ENCODE measurements at regions not wholly inside any gene's neighbourhood (a gene's known extent, or its start where the extent isn't known, plus 50 kb on each side); places are given as distances from the start of the nearest gene placed in this dataset.

GRCh38 chr5:34563931-34564709, 92.0 kb upstream of the RAI14 start:
- Mint-ChIP-seq H3K27ac (no peak overlapping the region), H3K27me3 (no peaks in the 10 kb centered on the region), H3K36me3 (no peaks in the 10 kb centered on the region), H3K9me3 (no peaks in the 10 kb centered on the region), H3K4me3 (no peak overlapping the region), H3K4me1 (no peaks in the 10 kb centered on the region)
- peak; percentile 29 for ATAC-seq

GRCh38 chr5:34564710-34565235, 91.4 kb upstream of the RAI14 start:
- Mint-ChIP-seq H3K9me3 (no peaks in the 10 kb centered on the region), H3K36me3 (no peaks in the 10 kb centered on the region), H3K4me3 (no peak overlapping the region), H3K4me1 (no peaks in the 10 kb centered on the region), H3K27ac (no peak overlapping the region), H3K27me3 (no peaks in the 10 kb centered on the region)
- no peak for ATAC-seq

GRCh38 chr5:34570143-34570542, 86.0 kb upstream of the RAI14 start:
- Mint-ChIP-seq H3K27me3 (no peaks in the 10 kb centered on the region), H3K4me3 (no peak overlapping the region), H3K4me1 (no peaks in the 10 kb centered on the region), H3K36me3 (no peaks in the 10 kb centered on the region), H3K9me3 (no peaks in the 10 kb centered on the region), H3K27ac (no peak overlapping the region)
- ATAC-seq: no peak

GRCh38 chr5:34570721-34571676, 85.1 kb upstream of the RAI14 start:
- no peak overlapping the region for H3K27ac Mint-ChIP-seq
- no peaks in the 10 kb centered on the region for H3K9me3 Mint-ChIP-seq
- ATAC-seq: no peak
- H3K27me3 Mint-ChIP-seq: no peaks in the 10 kb centered on the region
- no peaks in the 10 kb centered on the region for H3K4me1 Mint-ChIP-seq
- no peaks in the 10 kb centered on the region for H3K36me3 Mint-ChIP-seq
- H3K4me3 Mint-ChIP-seq: no peak overlapping the region

GRCh38 chr5:34571677-34572041, 84.5 kb upstream of the RAI14 start:
- Mint-ChIP-seq H3K27ac (no peak overlapping the region), H3K4me1 (no peaks in the 10 kb centered on the region), H3K36me3 (no peaks in the 10 kb centered on the region), H3K4me3 (no peak overlapping the region), H3K27me3 (no peaks in the 10 kb centered on the region), H3K9me3 (no peaks in the 10 kb centered on the region)
- no peak for ATAC-seq

- Mint-ChIP-seq H3K27me3 (no peaks in the 10 kb centered on the region), H3K4me1 (no peaks in the 10 kb centered on the region), H3K36me3 (no peaks in the 10 kb centered on the region), H3K4me3 (no peak overlapping the region), H3K9me3 (no peaks in the 10 kb centered on the region), H3K27ac (no peak overlapping the region)
- no peak for ATAC-seq
Observed at GRCh38 chr5:34574936-34575467, 81.1 kb upstream of the RAI14 start.

GRCh38 chr5:34576891-34577666, 79.0 kb upstream of the RAI14 start:
- no peak overlapping the region for H3K4me3 Mint-ChIP-seq
- H3K4me1 Mint-ChIP-seq: no peaks in the 10 kb centered on the region
- peaks cover 16% of the 10 kb centered on the region for H3K27me3 Mint-ChIP-seq
- ATAC-seq: no peak
- H3K9me3 Mint-ChIP-seq: no peaks in the 10 kb centered on the region
- no peaks in the 10 kb centered on the region for H3K36me3 Mint-ChIP-seq
- no peak overlapping the region for H3K27ac Mint-ChIP-seq

- Mint-ChIP-seq H3K4me1 (no peaks in the 10 kb centered on the region), H3K36me3 (no peaks in the 10 kb centered on the region), H3K27me3 (peaks cover 21% of the 10 kb centered on the region), H3K27ac (no peak overlapping the region), H3K4me3 (no peak overlapping the region), H3K9me3 (no peaks in the 10 kb centered on the region)
- ATAC-seq: no peak
Observed at GRCh38 chr5:34578962-34579361, 77.2 kb upstream of the RAI14 start.

- Mint-ChIP-seq H3K4me1 (no peaks in the 10 kb centered on the region), H3K9me3 (no peaks in the 10 kb centered on the region), H3K27me3 (peaks cover 31% of the 10 kb centered on the region), H3K27ac (no peak overlapping the region), H3K36me3 (no peaks in the 10 kb centered on the region), H3K4me3 (no peak overlapping the region)
- no peak for ATAC-seq
Observed at GRCh38 chr5:34580983-34581382, 75.1 kb upstream of the RAI14 start.

- peaks cover 2% of the 10 kb centered on the region for H3K9me3 Mint-ChIP-seq
- H3K4me1 Mint-ChIP-seq: no peaks in the 10 kb centered on the region
- H3K36me3 Mint-ChIP-seq: no peaks in the 10 kb centered on the region
- H3K4me3 Mint-ChIP-seq: no peak overlapping the region
- no peak overlapping the region for H3K27ac Mint-ChIP-seq
- peaks cover 31% of the 10 kb centered on the region for H3K27me3 Mint-ChIP-seq
- no peak for ATAC-seq
Observed at GRCh38 chr5:34582371-34582770, 73.8 kb upstream of the RAI14 start.

GRCh38 chr5:34583167-34583566, 73.0 kb upstream of the RAI14 start:
- peaks cover 2% of the 10 kb centered on the region for H3K9me3 Mint-ChIP-seq
- no peak for ATAC-seq
- H3K4me1 Mint-ChIP-seq: no peaks in the 10 kb centered on the region
- peaks cover 31% of the 10 kb centered on the region for H3K27me3 Mint-ChIP-seq
- H3K4me3 Mint-ChIP-seq: no peak overlapping the region
- no peaks in the 10 kb centered on the region for H3K36me3 Mint-ChIP-seq
- no peak overlapping the region for H3K27ac Mint-ChIP-seq

GRCh38 chr5:34584165-34584564, 72.0 kb upstream of the RAI14 start:
- Mint-ChIP-seq H3K9me3 (peaks cover 2% of the 10 kb centered on the region), H3K4me1 (no peaks in the 10 kb centered on the region), H3K36me3 (no peaks in the 10 kb centered on the region), H3K4me3 (no peak overlapping the region), H3K27ac (no peak overlapping the region), H3K27me3 (peaks cover 31% of the 10 kb centered on the region)
- ATAC-seq: no peak

- peaks cover 28% of the 10 kb centered on the region for H3K27me3 Mint-ChIP-seq
- H3K27ac Mint-ChIP-seq: no peak overlapping the region
- no peaks in the 10 kb centered on the region for H3K36me3 Mint-ChIP-seq
- H3K4me1 Mint-ChIP-seq: no peaks in the 10 kb centered on the region
- no peak for ATAC-seq
- H3K9me3 Mint-ChIP-seq: peaks cover 2% of the 10 kb centered on the region
- no peak overlapping the region for H3K4me3 Mint-ChIP-seq
Observed at GRCh38 chr5:34585601-34586104, 70.5 kb upstream of the RAI14 start.

GRCh38 chr5:34586117-34586885, 69.8 kb upstream of the RAI14 start:
- Mint-ChIP-seq H3K27ac (no peak overlapping the region), H3K36me3 (no peaks in the 10 kb centered on the region), H3K27me3 (peaks cover 22% of the 10 kb centered on the region), H3K9me3 (peaks cover 2% of the 10 kb centered on the region), H3K4me1 (no peaks in the 10 kb centered on the region), H3K4me3 (no peak overlapping the region)
- ATAC-seq: no peak
